ENCODE measurements at regions not wholly inside any gene's neighbourhood (a gene's known extent, or its start where the extent isn't known, plus 50 kb on each side); places are given as distances from the start of the nearest gene placed in this dataset.
"Not testable (repeated sequence)": the region's sequence is repeated elsewhere in the genome, so short reads cannot be mapped to it uniquely, and the experiment has no call there.

DNA sequence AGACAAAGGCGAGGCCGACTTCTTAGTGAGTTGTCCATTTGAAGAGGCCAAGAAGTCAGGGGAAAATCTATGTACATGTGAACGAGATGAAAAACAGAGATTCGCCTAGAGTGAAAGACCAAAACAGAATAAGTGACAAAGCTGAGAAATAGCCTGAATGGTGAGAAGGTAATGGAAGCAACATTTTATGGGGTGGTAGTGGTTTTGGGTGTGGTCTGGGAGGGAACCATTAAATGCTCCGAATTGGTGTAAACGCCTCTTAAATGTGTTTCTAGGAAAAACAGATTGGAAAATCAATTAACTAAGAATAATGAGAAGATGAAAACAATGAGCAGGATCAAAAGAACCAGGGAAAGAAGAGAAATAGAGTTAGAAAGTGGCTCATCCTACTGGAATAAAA is 83.8 kb upstream of the MANSC4 start:
- Histone ChIP-seq H3K36me3 (ENCODE audit: control insufficient read depth, insufficient read depth, low read length) (no peaks in the 10 kb centered on the region), H3K4me1 (ENCODE audit: control insufficient read depth, insufficient read depth, low read length, poor library complexity, severe bottlenecking) (peaks cover 3% of the 10 kb centered on the region), H3K4me3 (ENCODE audit: extremely low read depth, insufficient read depth, low read length, poor library complexity, severe bottlenecking) (no peak overlapping the region), H3K9me3 (ENCODE audit: control insufficient read depth, low read length) (no peaks in the 10 kb centered on the region), H3K27ac (ENCODE audit: low read depth, low read length, severe bottlenecking) (no peak overlapping the region)
- WGBS, 2 experiments (ENCODE audit: insufficient coverage in 2 of 2) = 90 to 92% methylated on average over 6 of the region's 6 CpGs

DNA sequence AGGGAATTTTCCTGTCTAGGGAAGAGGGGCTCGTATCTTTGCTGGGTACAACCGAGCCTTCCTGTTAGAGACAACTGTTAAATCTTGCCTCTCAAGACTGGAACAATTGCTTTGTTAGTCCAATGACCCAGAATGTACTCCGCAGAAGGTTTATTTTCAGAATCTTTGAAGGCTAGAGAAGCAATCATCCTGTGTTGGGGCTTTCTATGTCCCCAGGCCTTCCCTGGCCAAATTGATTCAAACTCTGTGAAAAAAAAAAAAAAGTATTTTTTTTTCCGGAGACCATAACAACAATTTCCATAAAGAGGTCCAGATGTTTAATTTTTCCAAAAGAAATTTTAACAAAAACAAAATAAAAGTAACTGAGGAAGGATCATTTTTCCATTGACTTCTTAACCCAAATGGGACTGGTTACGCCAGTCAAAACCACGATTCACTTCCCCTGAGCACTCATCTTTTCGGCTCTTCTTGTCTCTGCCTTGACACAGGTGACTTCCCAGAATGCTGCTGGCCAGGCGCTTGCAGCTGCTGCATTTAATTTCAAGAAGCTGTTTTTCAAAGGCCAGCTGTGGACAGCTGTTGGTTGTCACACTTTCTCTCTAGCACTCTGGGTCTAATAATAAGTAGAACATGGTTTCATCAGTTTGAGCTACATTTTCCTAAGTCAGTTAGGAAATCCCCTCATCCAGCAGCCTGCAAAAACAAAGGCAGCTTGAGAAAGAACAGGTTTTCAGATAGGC is 81.6 kb upstream of the MANSC4 start:
- 81 to 92% methylated on average over 5 to 7 of the region's 8 CpGs for WGBS, 2 experiments (ENCODE audit: insufficient coverage in 2 of 2)
- no peak overlapping the region for H3K4me3 ChIP-seq (ENCODE audit: extremely low read depth, insufficient read depth, low read length, poor library complexity, severe bottlenecking)
- H3K27ac ChIP-seq (ENCODE audit: low read depth, low read length, severe bottlenecking) = no peak overlapping the region
- H3K4me1 ChIP-seq (ENCODE audit: control insufficient read depth, insufficient read depth, low read length, poor library complexity, severe bottlenecking) = peaks cover 3% of the 10 kb centered on the region
- no peaks in the 10 kb centered on the region for H3K9me3 ChIP-seq (ENCODE audit: control insufficient read depth, low read length)
- H3K36me3 ChIP-seq (ENCODE audit: control insufficient read depth, insufficient read depth, low read length) = no peaks in the 10 kb centered on the region

DNA sequence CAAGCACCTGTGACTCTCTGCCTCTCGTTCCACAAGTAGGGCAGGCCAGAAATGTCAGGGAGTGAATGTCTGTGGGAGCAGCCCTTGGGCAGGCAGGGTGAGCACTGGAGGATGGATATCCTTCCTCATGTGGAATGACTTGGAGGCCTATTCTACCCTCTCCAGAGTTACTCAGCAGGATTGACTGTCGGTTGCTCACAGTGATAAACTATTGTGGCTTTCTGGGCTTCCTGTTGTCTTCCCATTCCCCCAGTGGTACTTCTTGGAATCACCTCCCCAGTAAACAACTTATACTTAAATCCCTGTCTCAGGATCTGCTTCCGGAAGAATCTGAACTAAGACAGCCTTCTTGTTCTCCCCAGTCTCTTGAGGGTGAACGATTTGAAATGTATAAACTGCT is 79.6 kb upstream of the MANSC4 start:
- 86 to 92% methylated on average over 2 to 4 of the region's 4 CpGs for WGBS, 2 experiments (ENCODE audit: insufficient coverage in 2 of 2)
- H3K4me3 ChIP-seq (ENCODE audit: extremely low read depth, insufficient read depth, low read length, poor library complexity, severe bottlenecking) = no peak overlapping the region
- H3K4me1 ChIP-seq (ENCODE audit: control insufficient read depth, insufficient read depth, low read length, poor library complexity, severe bottlenecking) = peaks cover 3% of the 10 kb centered on the region
- H3K36me3 ChIP-seq (ENCODE audit: control insufficient read depth, insufficient read depth, low read length) = no peaks in the 10 kb centered on the region
- H3K27ac ChIP-seq (ENCODE audit: low read depth, low read length, severe bottlenecking) = no peak overlapping the region
- H3K9me3 ChIP-seq (ENCODE audit: control insufficient read depth, low read length) = no peaks in the 10 kb centered on the region

DNA sequence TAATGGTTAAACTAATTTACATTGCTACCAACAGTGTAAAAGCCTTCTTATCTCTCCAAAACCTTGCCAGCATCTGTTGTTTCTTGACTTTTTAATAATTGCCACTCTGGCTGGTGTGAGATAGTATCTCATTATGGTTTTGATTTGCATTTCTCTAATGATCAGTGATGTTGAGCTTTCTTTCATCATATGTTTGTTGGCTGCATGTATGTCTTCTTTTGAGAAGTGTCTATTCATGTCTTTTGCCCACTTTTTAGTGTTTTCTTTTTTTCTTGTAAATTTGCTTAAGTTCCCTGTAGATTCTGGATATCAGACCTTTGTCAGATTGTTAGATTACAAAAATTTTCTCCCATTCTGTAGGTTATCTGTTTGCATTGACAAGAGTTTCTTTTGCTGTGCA is 77.0 kb upstream of the MANSC4 start:
- H3K4me3 ChIP-seq (ENCODE audit: extremely low read depth, insufficient read depth, low read length, poor library complexity, severe bottlenecking); H3K9me3 ChIP-seq (ENCODE audit: control insufficient read depth, low read length); H3K27ac ChIP-seq (ENCODE audit: low read depth, low read length, severe bottlenecking); H3K4me1 ChIP-seq (ENCODE audit: control insufficient read depth, insufficient read depth, low read length, poor library complexity, severe bottlenecking); H3K36me3 ChIP-seq (ENCODE audit: control insufficient read depth, insufficient read depth, low read length): not testable (repeated sequence)

DNA sequence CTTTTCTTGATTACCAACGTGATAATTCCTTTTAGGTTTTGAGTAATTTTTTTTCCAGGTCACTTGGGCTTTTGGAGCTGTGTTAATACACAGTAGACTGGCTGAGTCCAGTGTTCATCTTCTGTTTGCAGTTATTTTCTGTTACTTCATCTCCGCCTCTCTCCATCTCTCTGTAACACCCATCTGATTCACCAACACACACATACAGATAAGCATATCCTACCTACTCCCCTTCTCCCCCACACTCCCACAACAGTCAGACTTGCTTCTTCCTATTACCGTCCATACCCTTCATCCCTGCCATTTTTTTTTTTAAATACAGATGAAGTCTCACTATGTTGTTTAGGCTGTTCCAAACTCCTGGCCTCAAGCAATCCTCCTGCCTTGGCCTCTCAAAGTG is 72.7 kb upstream of the MANSC4 start:
- Histone ChIP-seq H3K4me1 (ENCODE audit: control insufficient read depth, insufficient read depth, low read length, poor library complexity, severe bottlenecking) (no peaks in the 10 kb centered on the region), H3K4me3 (ENCODE audit: extremely low read depth, insufficient read depth, low read length, poor library complexity, severe bottlenecking) (no peak overlapping the region), H3K36me3 (ENCODE audit: control insufficient read depth, insufficient read depth, low read length) (no peaks in the 10 kb centered on the region), H3K9me3 (ENCODE audit: control insufficient read depth, low read length) (no peaks in the 10 kb centered on the region), H3K27ac (ENCODE audit: low read depth, low read length, severe bottlenecking) (no peak overlapping the region)
- WGBS, 2 experiments (ENCODE audit: insufficient coverage in 2 of 2) = 85 to 100% methylated on average over 2 to 3 of the region's 3 CpGs
